K562 (cell line): ENCODE measurements at regions not wholly inside any gene's neighbourhood (a gene's known extent, or its start where the extent isn't known, plus 50 kb on each side); places are given as distances from the start of the nearest gene placed in this dataset.

ENCODE experiments used
- ATAC-seq: fragments of 200-7000 bp; cut with Tn5 transposase; 3 replicates; pipeline ENCODE4 v1.9.1; 2020; ENCODE audit warnings: moderate library complexity
- BruUV-seq: library from RNA; stranded (reverse); fragments of 400-500 nt; replicated peaks from 2 replicates; lab custom pipeline; 2021; lab: Mats Ljungman, UMichigan
- CTCF ChIA-PET: fragments of 300-600 bp; formaldehyde crosslinking; extraction: SDS; loops from one replicate; lab custom pipeline; 2021; ENCODE audit warnings: low intra/inter-chr PET ratio; lab: Yijun Ruan, JAX
- POLR2A ChIA-PET: fragments of 300-600, 350-650 bp; sonication (Branson Sonifier 250); formaldehyde crosslinking; extraction: SDS; loops from one replicate; lab custom pipeline; 2021; ENCODE audit warnings: antibody characterized with exemption, inconsistent platforms; lab: Yijun Ruan, JAX
- DNase-seq, 4 experiments: peaks; one replicate each; pipeline versions ENCODE4 v3.0.0 to v3.0.0-alpha.2; 2011 to 2018; ENCODE audit warnings: low spot score in 3 of 4, mixed read lengths in 3 of 4; ENCODE audit errors: extremely low read depth in 1 of 4
- FAIRE-seq: peaks from 2 replicates; lab custom pipeline; 2011; peaks lifted over from hg19 to GRCh38; lab: Jason Lieb, UNC
- H2AFZ ChIP-seq: 2 replicates; pipeline ENCODE4 v1.6.0; 2011; ENCODE audit warnings: low read depth, low read length, control low read depth, inconsistent platforms
- H3K27ac ChIP-seq: fragments of 200-600 bp; 3 replicates; pipeline ENCODE4 v1.8.0; 2011; ENCODE audit warnings: low read depth, mild to moderate bottlenecking, control low read depth, inconsistent platforms, low read length, moderate library complexity, mixed read lengths; ENCODE audit errors: extremely low read depth
- H3K27me3 ChIP-seq, 2 experiments: fragments of 300-600 bp in 1 of 2; 2 replicates in 1 of 2; 3 replicates in 1 of 2; pipeline versions ENCODE4 v1.6.0 to v1.8.0; 2011; ENCODE audit warnings: inconsistent platforms in 2 of 2, low read length in 2 of 2, mild to moderate bottlenecking in 1 of 2, mixed read lengths in 1 of 2, moderate library complexity in 1 of 2; ENCODE audit not compliant: control insufficient read depth in 2 of 2, insufficient read depth in 2 of 2
- H3K36me3 ChIP-seq: fragments of 300-600 bp; 3 replicates; pipeline ENCODE4 v1.8.0; 2011; ENCODE audit warnings: mild to moderate bottlenecking, low read length, inconsistent platforms; ENCODE audit not compliant: control insufficient read depth, insufficient read depth
- H3K4me1 ChIP-seq, 2 experiments: fragments of 200-600 bp in 1 of 2; replicated peaks in 1 of 2; 2 replicates in 1 of 2; 3 replicates in 1 of 2; pipeline versions ENCODE4 v1.5.1 to v1.8.0; 2011; ENCODE audit warnings: inconsistent platforms in 2 of 2, low read length in 2 of 2, mild to moderate bottlenecking in 1 of 2, mixed read lengths in 1 of 2, moderate library complexity in 1 of 2; ENCODE audit not compliant: control insufficient read depth in 2 of 2, insufficient read depth in 2 of 2
- H3K4me2 ChIP-seq: 2 replicates; pipeline ENCODE4 v1.6.1; 2011; ENCODE audit warnings: low read length, control low read depth, inconsistent platforms, mixed read lengths; ENCODE audit not compliant: insufficient read depth
- H3K4me3 ChIP-seq: fragments of 200-600 bp; sonication (generic), shearing (Covaris generic); 2 replicates; pipeline ENCODE4 v1.5.1; 2016; ENCODE audit warnings: control low read depth, inconsistent platforms
- H3K79me2 ChIP-seq: fragments of 200-600 bp; 3 replicates; pipeline ENCODE4 v1.8.0; 2011; ENCODE audit warnings: low read length, inconsistent platforms; ENCODE audit not compliant: control insufficient read depth, insufficient read depth
- H3K9ac ChIP-seq, 2 experiments: 2 replicates each; pipeline versions ENCODE4 v1.6.0 to v1.6.1; 2011; ENCODE audit warnings: low read depth in 2 of 2, low read length in 2 of 2, control low read depth in 1 of 2, inconsistent platforms in 1 of 2, mild to moderate bottlenecking in 1 of 2, mixed read lengths in 1 of 2; ENCODE audit not compliant: insufficient read depth in 1 of 2
- H3K9me1 ChIP-seq: one replicate; pipeline ENCODE4 v1.6.0; 2011; ENCODE audit warnings: inconsistent platforms, mild to moderate bottlenecking, low read length, moderate library complexity; ENCODE audit not compliant: control insufficient read depth, insufficient read depth
- H3K9me3 ChIP-seq: replicated peaks from 2 replicates; pipeline ENCODE4 v1.5.1; 2011; ENCODE audit warnings: low read depth, low read length, inconsistent platforms; ENCODE audit not compliant: control insufficient read depth, insufficient read depth
- H4K20me1 ChIP-seq: replicated peaks from 2 replicates; pipeline ENCODE4 v1.6.1; 2011; ENCODE audit warnings: low read length, inconsistent platforms, mixed read lengths; ENCODE audit not compliant: control insufficient read depth, insufficient read depth
- ATF7 ChIP-seq: fragments of 450-650 bp; IDR thresholded peaks from 2 replicates; pipeline ENCODE4 v1.7.1; 2014; ENCODE audit warnings: mild to moderate bottlenecking, moderate library complexity
- HMGN3 ChIP-seq: IDR thresholded peaks from 2 replicates; pipeline ENCODE4 v1.6.1; 2011; ENCODE audit warnings: borderline replicate concordance, low read depth, mild to moderate bottlenecking, mixed read lengths, low read length; ENCODE audit not compliant: insufficient read length; ENCODE audit errors: extremely low read depth
- JUN ChIP-seq, 2 experiments: sonication (generic) in 1 of 2; formaldehyde crosslinking in 1 of 2; IDR thresholded peaks; 2 replicates each; pipeline versions ENCODE4 v1.6.1 to v1.8.0; 2012 to 2022; ENCODE audit warnings: borderline replicate concordance in 2 of 2, mild to moderate bottlenecking in 2 of 2, improper control_type of control experiment in 1 of 2, low read depth in 1 of 2, low read length in 1 of 2, missing genetic modification reagents in 1 of 2
- KDM5B ChIP-seq: fragments of 200-600 bp; sonication (generic); IDR thresholded peaks from 2 replicates; pipeline ENCODE4 v1.6.1; 2012; ENCODE audit warnings: low read depth, mild to moderate bottlenecking, moderate library complexity, low read length, control low read depth, inconsistent platforms; ENCODE audit not compliant: insufficient replicate concordance
- KHSRP ChIP-seq: fragments of 450-650 bp; IDR thresholded peaks from 2 replicates; pipeline ENCODE4 v1.6.1; 2017
- NCOA4 ChIP-seq: fragments of 450-650 bp; IDR thresholded peaks from 2 replicates; pipeline ENCODE4 v1.6.1; 2018; ENCODE audit warnings: mild to moderate bottlenecking; ENCODE audit not compliant: partially characterized antibody
- NCOR1 ChIP-seq: fragments of 450-650 bp; IDR thresholded peaks from 2 replicates; pipeline ENCODE4 v1.6.1; 2016; ENCODE audit warnings: mild to moderate bottlenecking, moderate library complexity
- SAFB2 ChIP-seq: fragments of 200-400 bp; formaldehyde crosslinking; IDR thresholded peaks from 2 replicates; pipeline ENCODE4 v1.6.1; 2018; ENCODE audit warnings: borderline replicate concordance, low read length, low read depth, moderate library complexity; ENCODE audit not compliant: severe bottlenecking
- TEAD1 ChIP-seq, 2 experiments: fragments of 450-650 bp in 1 of 2; sonication (generic) in 1 of 2; formaldehyde crosslinking; IDR thresholded peaks; 2 replicates each; pipeline versions ENCODE4 v1.4.0 to v1.8.0; 2020 to 2022; ENCODE audit warnings: mild to moderate bottlenecking in 2 of 2, missing genetic modification reagents in 1 of 2
- ZNF133 ChIP-seq: fragments of 250-450 bp; sonication (Bioruptor Pico); IDR thresholded peaks from 2 replicates; pipeline ENCODE4 v1.4.0; 2020; ENCODE audit warnings: mild to moderate bottlenecking
- ZNF253 ChIP-seq: fragments of 250-450 bp; sonication (Bioruptor Pico); conservative IDR thresholded peaks from 2 replicates; pipeline ENCODE4 v1.6.1; 2021; ENCODE audit warnings: mild to moderate bottlenecking
- ZNF717 ChIP-seq: fragments of 250-450 bp; sonication (Bioruptor Pico); IDR thresholded peaks from 2 replicates; pipeline ENCODE4 v1.5.0; 2021
- WGBS: fragments of 100-300 bp; shearing (Covaris generic); methylation state at CpG from one replicate; pipeline ENCODE4 v1.1.6; 2016; ENCODE audit warnings: low coverage, mixed read lengths; ENCODE audit not compliant: insufficient coverage; ENCODE audit errors: missing lambda C conversion rate; 5-methylcytosine and 5-hydroxymethylcytosine counted together
- in situ Hi-C: fragments of 300-500 bp; cut with MboI; formaldehyde crosslinking; loops from 4 replicates; pipeline ENCODE4 v1.15.0; 2018; ENCODE audit warnings: inconsistent platforms, mixed read lengths
- intact Hi-C: fragments of 100-400 bp; cut with micrococcal nuclease; formaldehyde crosslinking; loops from 2 replicates; pipeline ENCODE4 v1.14.2; 2022

GRCh38 chr3:18224426-18224825, 200.7 kb downstream of the SATB1 start (continued):
- TF ChIP-seq HMGN3 (no peak), ATF7 (no peak), KDM5B (no peak), NCOA4 (no peak)

GRCh38 chr3:18223974-18224373, 201.2 kb downstream of the SATB1 start:
- Histone ChIP-seq H3K9me3 (no peaks in the 10 kb centered on the region), H3K9me1 (no peaks in the 10 kb centered on the region), H3K27ac (no peak overlapping the region), H3K27me3 (no peaks in the 10 kb centered on the region), H3K79me2 (no peaks in the 10 kb centered on the region), H4K20me1 (no peaks in the 10 kb centered on the region), H3K9ac (no peak overlapping the region), H3K36me3 (no peaks in the 10 kb centered on the region), H3K4me1 (no peaks in the 10 kb centered on the region), H3K4me2 (no peak overlapping the region), H2AFZ (no peak overlapping the region), H3K4me3 (no peak overlapping the region)
- no peak for ATAC-seq
- in situ Hi-C loops: no loop called here
- FAIRE-seq: no peak
- TF ChIP-seq KHSRP (no peak), ZNF717 (CRISPR knock-in tag) (no peak), ZNF133 (no peak), JUN (IDR thresholded peaks at IDR 0.05; ENCODE audit: borderline replicate concordance, low read depth, low read length) (no peak), JUN (CRISPR knock-in tag; IDR thresholded peaks at IDR 0.05; ENCODE audit: borderline replicate concordance) (no peak), TEAD1 (CRISPR knock-in tag; IDR thresholded peaks at IDR 0.05) (no peak), SAFB2 (no peak), ZNF253 (CRISPR knock-in tag) (no peak), NCOR1 (no peak)
- WGBS: under 1% methylated on average over 6 of the region's 6 CpGs
- CTCF ChIA-PET: no interaction called here
- intact Hi-C loops: no loop called here
- POLR2A ChIA-PET: no interaction called here
- no TSS peak for BruUV-seq
- DNase-seq: no peak
